ENCODE measurements at regions not wholly inside any gene's neighbourhood (a gene's known extent, or its start where the extent isn't known, plus 50 kb on each side); places are given as distances from the start of the nearest gene placed in this dataset.
"Not testable (repeated sequence)": the region's sequence is repeated elsewhere in the genome, so short reads cannot be mapped to it uniquely, and the experiment has no call there.

GRCh38 chr15:20055921-20056320, 485.7 kb downstream of the GOLGA6L6 start:
- DNase-seq = not testable (repeated sequence)

- DNase-seq = not testable (repeated sequence)
Measured at GRCh38 chr15:20048189-20048588, 493.4 kb downstream of the GOLGA6L6 start.

- not testable (repeated sequence) for DNase-seq
Measured at GRCh38 chr15:20045165-20045564, 496.4 kb downstream of the GOLGA6L6 start.

- DNase-seq = not testable (repeated sequence)
Measured at GRCh38 chr15:20040691-20041090, 500.9 kb downstream of the GOLGA6L6 start.

- not testable (repeated sequence) for DNase-seq
Measured at GRCh38 chr15:20025040-20025439, 516.6 kb downstream of the GOLGA6L6 start.

- not testable (repeated sequence) for DNase-seq
Measured at GRCh38 chr15:20022349-20022748, 519.3 kb downstream of the GOLGA6L6 start.

GRCh38 chr15:20021351-20021750, 520.2 kb downstream of the GOLGA6L6 start:
- not testable (repeated sequence) for DNase-seq

GRCh38 chr15:20020588-20020987, 521.0 kb downstream of the GOLGA6L6 start:
- not testable (repeated sequence) for DNase-seq

GRCh38 chr15:20019758-20020157, 521.8 kb downstream of the GOLGA6L6 start:
- not testable (repeated sequence) for DNase-seq

GRCh38 chr15:20017581-20017980, 524.0 kb downstream of the GOLGA6L6 start:
- not testable (repeated sequence) for DNase-seq

- DNase-seq = not testable (repeated sequence)
Measured at GRCh38 chr15:20016941-20017340, 524.7 kb downstream of the GOLGA6L6 start.

GRCh38 chr15:20012837-20013236, 528.8 kb downstream of the GOLGA6L6 start:
- DNase-seq = not testable (repeated sequence)

GRCh38 chr15:20010759-20011158, 530.8 kb downstream of the GOLGA6L6 start:
- not testable (repeated sequence) for DNase-seq

- DNase-seq = not testable (repeated sequence)
Measured at GRCh38 chr15:20009619-20010018, 532.0 kb downstream of the GOLGA6L6 start.

- not testable (repeated sequence) for DNase-seq
Measured at GRCh38 chr15:20007338-20007737, 534.3 kb downstream of the GOLGA6L6 start.

GRCh38 chr15:20003471-20003870, 538.1 kb downstream of the GOLGA6L6 start:
- not testable (repeated sequence) for DNase-seq

- DNase-seq = not testable (repeated sequence)
Measured at GRCh38 chr15:20002560-20002959, 539.0 kb downstream of the GOLGA6L6 start.

GRCh38 chr15:19996574-19997194, 544.9 kb downstream of the GOLGA6L6 start:
- DNase-seq = not testable (repeated sequence)

- not testable (repeated sequence) for DNase-seq
Measured at GRCh38 chr15:19995296-19995695, 546.3 kb downstream of the GOLGA6L6 start.

- no peak for DNase-seq
Measured at GRCh38 chr15:19992428-19992827, 549.2 kb downstream of the GOLGA6L6 start.

GRCh38 chr15:19988094-19988660, 553.4 kb downstream of the GOLGA6L6 start:
- DNase-seq = no peak

- no peak for DNase-seq
Measured at GRCh38 chr15:19987389-19988048, 554.1 kb downstream of the GOLGA6L6 start.

- DNase-seq = no peak
Measured at GRCh38 chr15:19984101-19984500, 557.5 kb downstream of the GOLGA6L6 start.

GRCh38 chr15:19974998-19975397, 566.6 kb downstream of the GOLGA6L6 start:
- no peak for DNase-seq
